ENCODE measurements at regions not wholly inside any gene's neighbourhood (a gene's known extent, or its start where the extent isn't known, plus 50 kb on each side); places are given as distances from the start of the nearest gene placed in this dataset.

- DNase-seq = no peak
Observed at GRCh38 chr7:21041252-21041651, 254.6 kb upstream of the SP8 start.

GRCh38 chr7:21041666-21042065 lies 255.0 kb upstream of the SP8 start:
- DNase-seq = no peak

GRCh38 chr7:21044384-21044783 lies 257.7 kb upstream of the SP8 start:
- DNase-seq = no peak

GRCh38 chr7:21044913-21045568 lies 258.4 kb upstream of the SP8 start:
- no peak for DNase-seq

GRCh38 chr7:21051865-21052264 lies 265.2 kb upstream of the SP8 start:
- DNase-seq = no peak

- no peak for DNase-seq
Observed at GRCh38 chr7:21054427-21055112, 267.9 kb upstream of the SP8 start.

GRCh38 chr7:21059069-21059468 lies 272.4 kb upstream of the SP8 start:
- no peak for DNase-seq

- no peak for DNase-seq
Observed at GRCh38 chr7:21063106-21063505, 276.4 kb upstream of the SP8 start.

- DNase-seq = no peak
Observed at GRCh38 chr7:21064698-21065648, 278.3 kb upstream of the SP8 start.

GRCh38 chr7:21066221-21066620 lies 279.5 kb upstream of the SP8 start:
- no peak for DNase-seq

- no peak for DNase-seq
Observed at GRCh38 chr7:21067216-21067615, 280.5 kb upstream of the SP8 start.

- no peak for DNase-seq
Observed at GRCh38 chr7:21070571-21071090, 283.9 kb upstream of the SP8 start.

- no peak for DNase-seq
Observed at GRCh38 chr7:21071561-21072501, 285.1 kb upstream of the SP8 start.

GRCh38 chr7:21076054-21076453 lies 289.4 kb upstream of the SP8 start:
- peak; percentile 95 for DNase-seq

- peak; percentile 7 for DNase-seq
Observed at GRCh38 chr7:21076574-21076973, 289.9 kb upstream of the SP8 start.

GRCh38 chr7:21077602-21078001 lies 290.9 kb upstream of the SP8 start:
- DNase-seq = no peak

GRCh38 chr7:21084286-21084685 lies 297.6 kb upstream of the SP8 start:
- DNase-seq = no peak

- peak; percentile 93 for DNase-seq
Observed at GRCh38 chr7:21086688-21087087, 300.0 kb upstream of the SP8 start.

- DNase-seq = no peak
Observed at GRCh38 chr7:21089653-21090052, 303.0 kb upstream of the SP8 start.

GRCh38 chr7:21092766-21093702 lies 306.3 kb upstream of the SP8 start:
- peak; percentile 60 for DNase-seq

- DNase-seq = no peak
Observed at GRCh38 chr7:21094589-21094988, 307.9 kb upstream of the SP8 start.

Measured in NCI-H1105 (cell line).